Endothelial cell of umbilical vein (primary cell): ENCODE measurements at regions not wholly inside any gene's neighbourhood (a gene's known extent, or its start where the extent isn't known, plus 50 kb on each side); places are given as distances from the start of the nearest gene placed in this dataset.

Experiments used
- BruUV-seq: library from RNA; stranded (reverse); fragments of 400-500 nt; replicated peaks from 2 replicates; lab custom pipeline; 2021; lab: Mats Ljungman, UMichigan
- CTCF ChIA-PET: fragments of 300-600, 350-600 bp; sonication (Branson Sonifier 250); formaldehyde crosslinking; loops from one replicate; lab custom pipeline; 2021; ENCODE audit warnings: antibody characterized with exemption, inconsistent platforms; lab: Charles Lee
- POLR2A ChIA-PET: fragments of 300-600, 350-600 bp; sonication (Branson Sonifier 250); formaldehyde crosslinking; loops from one replicate; lab custom pipeline; 2021; ENCODE audit warnings: antibody characterized with exemption, inconsistent platforms; lab: Charles Lee
- DNase-seq: peaks from one replicate; pipeline ENCODE4 v3.0.0-alpha.2; 2011; ENCODE audit warnings: low read depth, low spot score
- FAIRE-seq: peaks from 2 replicates; lab custom pipeline; 2011; peaks lifted over from hg19 to GRCh38; lab: Jason Lieb, UNC
- H2AFZ ChIP-seq: 2 replicates; pipeline ENCODE4 v1.6.0; 2012; ENCODE audit warnings: low read depth, low read length, control low read depth, inconsistent platforms
- H3K27ac ChIP-seq: 2 replicates; pipeline ENCODE4 v1.5.1; 2011; ENCODE audit warnings: low read depth, mild to moderate bottlenecking, control low read depth, low read length, moderate library complexity; ENCODE audit not compliant: insufficient read depth
- H3K27me3 ChIP-seq, 2 experiments: 2 replicates each; pipeline versions ENCODE4 v1.6.0 to v1.6.1; 2011; ENCODE audit warnings: low read length in 2 of 2, mixed read lengths in 1 of 2; ENCODE audit not compliant: control insufficient read depth in 2 of 2, insufficient read depth in 2 of 2
- H3K36me3 ChIP-seq, 2 experiments: 2 replicates in 1 of 2; 3 replicates in 1 of 2; pipeline ENCODE4 v1.5.1; 2011; ENCODE audit warnings: low read length in 2 of 2, mild to moderate bottlenecking in 1 of 2, moderate library complexity in 1 of 2; ENCODE audit not compliant: control insufficient read depth in 2 of 2, insufficient read depth in 2 of 2; ENCODE audit errors: extremely low read depth in 1 of 2
- H3K4me1 ChIP-seq: 3 replicates; pipeline ENCODE4 v1.5.1; 2011; ENCODE audit warnings: mild to moderate bottlenecking, low read length; ENCODE audit not compliant: control insufficient read depth, insufficient read depth; ENCODE audit errors: extremely low read depth
- H3K4me2 ChIP-seq: 2 replicates; pipeline ENCODE4 v1.6.1; 2011; ENCODE audit warnings: low read length, control low read depth, mixed read lengths; ENCODE audit not compliant: insufficient read depth
- H3K4me3 ChIP-seq, 3 experiments: fragments of 200-600 bp in 1 of 3; sonication (generic), shearing (Covaris generic) in 1 of 3; replicated peaks in 1 of 3; 2 replicates each; pipeline ENCODE4 v1.5.1; 2011 to 2016; ENCODE audit warnings: control low read depth in 3 of 3, low read length in 3 of 3, mild to moderate bottlenecking in 2 of 3, inconsistent platforms in 1 of 3, low read depth in 1 of 3, moderate library complexity in 1 of 3; ENCODE audit not compliant: insufficient read depth in 1 of 3
- H3K79me2 ChIP-seq: 2 replicates; pipeline ENCODE4 v1.6.0; 2012; ENCODE audit warnings: low read length, inconsistent platforms; ENCODE audit not compliant: control insufficient read depth, insufficient read depth
- H3K9ac ChIP-seq: replicated peaks from 2 replicates; pipeline ENCODE3; 2011; ENCODE audit warnings: low read length, control low read depth; ENCODE audit not compliant: insufficient read depth; ENCODE audit errors: extremely low read depth
- H3K9me1 ChIP-seq: replicated peaks from 3 replicates; pipeline ENCODE4 v1.6.0; 2011; ENCODE audit warnings: mild to moderate bottlenecking, low read length; ENCODE audit not compliant: control insufficient read depth, insufficient read depth; ENCODE audit errors: extremely low read depth
- H3K9me3 ChIP-seq: replicated peaks from 2 replicates; pipeline ENCODE4 v1.5.1; 2012; ENCODE audit warnings: low read length, inconsistent platforms; ENCODE audit not compliant: control insufficient read depth, insufficient read depth
- H4K20me1 ChIP-seq: replicated peaks from 2 replicates; pipeline ENCODE3; 2011; ENCODE audit warnings: mild to moderate bottlenecking, low read length; ENCODE audit not compliant: control insufficient read depth, insufficient read depth; ENCODE audit errors: extremely low read depth
- EZH2 ChIP-seq: IDR thresholded peaks from 2 replicates; pipeline ENCODE4 v1.6.1; 2012; ENCODE audit warnings: borderline replicate concordance, low read depth, mild to moderate bottlenecking, moderate library complexity, low read length, inconsistent platforms; ENCODE audit not compliant: severe bottlenecking
- FOS ChIP-seq: IDR thresholded peaks from 2 replicates; pipeline ENCODE4 v1.6.1; 2011; ENCODE audit warnings: mild to moderate bottlenecking, low read length, moderate library complexity, borderline replicate concordance; ENCODE audit not compliant: insufficient read depth
- GATA2 ChIP-seq: IDR thresholded peaks from 2 replicates; pipeline ENCODE4 v1.7.0; 2011; ENCODE audit warnings: low read depth, mild to moderate bottlenecking, moderate library complexity, mixed read lengths, low read length; ENCODE audit not compliant: insufficient read length, insufficient read depth
- JUN ChIP-seq: IDR thresholded peaks from 2 replicates; pipeline ENCODE4 v1.6.1; 2011; ENCODE audit warnings: borderline replicate concordance, low read depth; ENCODE audit not compliant: insufficient read length, insufficient read depth
- MAX ChIP-seq: IDR thresholded peaks from 2 replicates; pipeline ENCODE4 v1.6.1; 2011; ENCODE audit not compliant: insufficient read depth, insufficient read length
- MYC ChIP-seq: IDR thresholded peaks from one replicate; pipeline ENCODE4 v1.6.1; 2011; ENCODE audit warnings: mild to moderate bottlenecking, low read depth, low read length
- POLR2A ChIP-seq: IDR thresholded peaks from 2 replicates; pipeline ENCODE4 v1.6.1; 2012; ENCODE audit warnings: low read depth, mild to moderate bottlenecking, control low read depth, low read length
- POLR2AphosphoS5 ChIP-seq: IDR thresholded peaks from 2 replicates; pipeline ENCODE4 v1.6.1; 2012; ENCODE audit warnings: low read depth, mild to moderate bottlenecking, control low read depth, low read length, moderate library complexity; ENCODE audit not compliant: insufficient read depth
- dilution Hi-C: fragments of 300-500 bp; cut with MboI; formaldehyde crosslinking; loops from one replicate; pipeline ENCODE4 v1.15.0; 2019; ENCODE audit warnings: low sequenced_read_pairs; ENCODE audit not compliant: extremely low pct_ligation_motif_present
- intact Hi-C: fragments of 100-400 bp; cut with micrococcal nuclease; formaldehyde crosslinking; loops from one replicate; pipeline ENCODE4 v1.10.0; 2022
- TF ChIP-seq, protein P1 (sequence below), 2 donors: IDR thresholded peaks; 1 replicate in 1 of 2; 2 replicates in 1 of 2; pipeline ENCODE4 v1.5.1; 2011; ENCODE audit warnings: low read length in 2 of 2, mild to moderate bottlenecking in 2 of 2, moderate library complexity in 2 of 2, control low read depth in 1 of 2, inconsistent platforms in 1 of 2, low read depth in 1 of 2; ENCODE audit not compliant: insufficient read depth in 1 of 2; ENCODE audit errors: extremely low read depth in 1 of 2

GRCh38 chr6:1049170-1049569, 262.7 kb upstream of the FOXQ1 start:
- H3K4me3 ChIP-seq: no peak overlapping the region
- H3K36me3 ChIP-seq: no peaks in the 10 kb centered on the region
- no peaks in the 10 kb centered on the region for H3K79me2 ChIP-seq
- intact Hi-C loops: no loop called here
- POLR2A ChIA-PET: no interaction called here
- dilution Hi-C loops: no loop called here
- BruUV-seq: no TSS peak
- H3K27me3 ChIP-seq: no peaks in the 10 kb centered on the region
- no peaks in the 10 kb centered on the region for H4K20me1 ChIP-seq
- H3K27ac ChIP-seq: no peak overlapping the region
- no peaks in the 10 kb centered on the region for H3K9me1 ChIP-seq
- CTCF ChIA-PET: no interaction called here
- DNase-seq (no peak), FAIRE-seq (no peak)
- H3K4me1 ChIP-seq: no peaks in the 10 kb centered on the region
- TF ChIP-seq FOS: no peak
- no peak for TF ChIP-seq POLR2A
- no peak for TF ChIP-seq MAX
- no peak for TF ChIP-seq MYC
- TF ChIP-seq JUN: no peak
- TF ChIP-seq POLR2AphosphoS5: no peak
- no peak for TF ChIP-seq EZH2
- TF ChIP-seq, protein P1, sequence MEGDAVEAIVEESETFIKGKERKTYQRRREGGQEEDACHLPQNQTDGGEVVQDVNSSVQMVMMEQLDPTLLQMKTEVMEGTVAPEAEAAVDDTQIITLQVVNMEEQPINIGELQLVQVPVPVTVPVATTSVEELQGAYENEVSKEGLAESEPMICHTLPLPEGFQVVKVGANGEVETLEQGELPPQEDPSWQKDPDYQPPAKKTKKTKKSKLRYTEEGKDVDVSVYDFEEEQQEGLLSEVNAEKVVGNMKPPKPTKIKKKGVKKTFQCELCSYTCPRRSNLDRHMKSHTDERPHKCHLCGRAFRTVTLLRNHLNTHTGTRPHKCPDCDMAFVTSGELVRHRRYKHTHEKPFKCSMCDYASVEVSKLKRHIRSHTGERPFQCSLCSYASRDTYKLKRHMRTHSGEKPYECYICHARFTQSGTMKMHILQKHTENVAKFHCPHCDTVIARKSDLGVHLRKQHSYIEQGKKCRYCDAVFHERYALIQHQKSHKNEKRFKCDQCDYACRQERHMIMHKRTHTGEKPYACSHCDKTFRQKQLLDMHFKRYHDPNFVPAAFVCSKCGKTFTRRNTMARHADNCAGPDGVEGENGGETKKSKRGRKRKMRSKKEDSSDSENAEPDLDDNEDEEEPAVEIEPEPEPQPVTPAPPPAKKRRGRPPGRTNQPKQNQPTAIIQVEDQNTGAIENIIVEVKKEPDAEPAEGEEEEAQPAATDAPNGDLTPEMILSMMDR (IDR thresholded peaks at IDR 0.05; ENCODE audit: extremely low read depth in 1 of 2, insufficient read depth in 1 of 2, low read depth in 1 of 2, low read length in 2 of 2): no peak
- no peak for TF ChIP-seq GATA2
- H3K4me2 ChIP-seq: no peak overlapping the region
- no peak overlapping the region for H3K9ac ChIP-seq
- no peak overlapping the region for H2AFZ ChIP-seq
- H3K9me3 ChIP-seq: peaks cover 4% of the 10 kb centered on the region
